A673 (cell line): ENCODE measurements at regions not wholly inside any gene's neighbourhood (a gene's known extent, or its start where the extent isn't known, plus 50 kb on each side); places are given as distances from the start of the nearest gene placed in this dataset.

Experiments used
- CTCF ChIP-seq: fragments of 300-800, 200-600 bp; sonication (generic); conservative IDR thresholded peaks from 2 replicates; pipeline ENCODE4 v1.5.1; 2017; ENCODE audit warnings: low read depth, mild to moderate bottlenecking, antibody characterized with exemption, low read length, moderate library complexity, mixed read lengths
- EZH2 ChIP-seq: fragments of 200-600 bp; sonication (generic); IDR thresholded peaks from 2 replicates; pipeline ENCODE4 v1.6.1; 2017; ENCODE audit warnings: borderline replicate concordance, low read depth, mild to moderate bottlenecking, mixed read lengths, antibody characterized with exemption, low read length; ENCODE audit not compliant: poor library complexity, severe bottlenecking

- no peak for TF ChIP-seq CTCF
- no peak for TF ChIP-seq EZH2
Observed at GRCh38 chr5:93145019-93145418, 436.0 kb downstream of the NR2F1-AS1 start.
